Gastrocnemius medialis (tissue), 4 donors: ENCODE measurements at regions not wholly inside any gene's neighbourhood (a gene's known extent, or its start where the extent isn't known, plus 50 kb on each side); places are given as distances from the start of the nearest gene placed in this dataset.

Source experiments
- ATAC-seq, 2 donors: fragments of 150-250 bp; one replicate each; pipeline ENCODE4 v1.9.1; 2016
- DNase-seq, 2 donors: peaks; one replicate each; pipeline ENCODE4 v3.0.0-alpha.2; 2019
- H3K27ac ChIP-seq, 4 donors: fragments of 200-600 bp; sonication (generic); 1 replicate in 1 of 4; 2 replicates in 3 of 4; pipeline ENCODE4 v1.5.1; 2016 to 2018; ENCODE audit warnings: mild to moderate bottlenecking in 2 of 4, moderate library complexity in 1 of 4
- H3K27me3 ChIP-seq, 3 donors: fragments of 200-600 bp; sonication (generic) in 2 of 3; 1 replicate in 1 of 3; 2 replicates in 2 of 3; pipeline versions ENCODE4 v1.5.1 to v1.6.0; 2016 to 2019; ENCODE audit warnings: mild to moderate bottlenecking in 1 of 3, moderate library complexity in 1 of 3
- H3K36me3 ChIP-seq, 2 donors: fragments of 200-600 bp; sonication (generic) in 1 of 2; one replicate each; pipeline ENCODE4 v1.5.1; 2017 to 2018
- H3K4me1 ChIP-seq, 2 donors: fragments of 200-600 bp; sonication (generic) in 1 of 2; one replicate each; pipeline ENCODE4 v1.5.1; 2016 to 2017; ENCODE audit warnings: mild to moderate bottlenecking in 2 of 2
- H3K4me3 ChIP-seq, 4 donors: fragments of 200-600 bp; sonication (generic) in 3 of 4; 1 replicate in 1 of 4; 2 replicates in 3 of 4; pipeline ENCODE4 v1.5.1; 2016 to 2019; ENCODE audit warnings: mild to moderate bottlenecking in 2 of 4
- H3K9me3 ChIP-seq, 3 donors: fragments of 200-600 bp; sonication (generic) in 2 of 3; 1 replicate in 1 of 3; 2 replicates in 2 of 3; pipeline ENCODE4 v1.5.1; 2016 to 2019
- CTCF ChIP-seq, 5 experiments: fragments of 450-650 bp in 3 of 5; fragments of 200-600 bp in 2 of 5; sonication (generic) in 2 of 5; IDR thresholded peaks in 4 of 5; conservative IDR thresholded peaks in 1 of 5; 1 replicate in 4 of 5; 2 replicates in 1 of 5; pipeline ENCODE4 v1.5.1; 2016 to 2019; ENCODE audit warnings: antibody characterized with exemption in 5 of 5, mild to moderate bottlenecking in 3 of 5, moderate library complexity in 3 of 5
- POLR2A ChIP-seq, 2 donors: fragments of 450-650 bp; IDR thresholded peaks; one replicate each; pipeline ENCODE4 v1.6.1; 2017; ENCODE audit warnings: antibody characterized with exemption in 2 of 2, mild to moderate bottlenecking in 2 of 2, moderate library complexity in 2 of 2
- in situ Hi-C, 4 donors: fragments of 200-750 bp; cut with MboI; loops; one replicate each; pipeline versions ENCODE4 v1.15.0 to v1.8.0; 2017; ENCODE audit warnings: low sequenced_read_pairs in 4 of 4
- intact Hi-C: fragments of 100-400 bp; cut with DNase I; formaldehyde crosslinking; loops from one replicate; pipeline ENCODE4 v1.15.1; 2023; ENCODE audit warnings: low total_unique reads

- intact Hi-C loops: no loop called here
- no peaks in the 10 kb centered on the region for H3K4me1 ChIP-seq
- DNase-seq (no peak), ATAC-seq (no peak)
- TF ChIP-seq POLR2A (IDR thresholded peaks at IDR 0.05): no peak
- TF ChIP-seq CTCF (IDR thresholded peaks at IDR 0.05 in 4 of 5, conservative IDR thresholded peaks at IDR 0.05 in 1 of 5): no peak
- no peak overlapping the region for H3K27ac ChIP-seq
- H3K9me3 ChIP-seq: no peaks in the 10 kb centered on the region
- no peak overlapping the region for H3K4me3 ChIP-seq
- in situ Hi-C loops: no loop called here
- no peaks in the 10 kb centered on the region for H3K27me3 ChIP-seq
- H3K36me3 ChIP-seq: no peaks in the 10 kb centered on the region
These were observed 256.4 kb upstream of the NETO1 start for GRCh38 chr18:73124175-73124574.

GRCh38 chr18:73121207-73121606 is 253.4 kb upstream of the NETO1 start:
- Histone ChIP-seq H3K27me3 (no peaks in the 10 kb centered on the region), H3K4me3 (no peak overlapping the region), H3K4me1 (no peaks in the 10 kb centered on the region), H3K27ac (no peak overlapping the region), H3K36me3 (no peaks in the 10 kb centered on the region), H3K9me3 (no peaks in the 10 kb centered on the region)
- in situ Hi-C loops (no loop called here), intact Hi-C loops (no loop called here)
- no peak for DNase-seq
- TF ChIP-seq POLR2A (IDR thresholded peaks at IDR 0.05) (no peak), CTCF (IDR thresholded peaks at IDR 0.05 in 4 of 5, conservative IDR thresholded peaks at IDR 0.05 in 1 of 5) (no peak)
- no peak for ATAC-seq

GRCh38 chr18:73120626-73121025 is 252.8 kb upstream of the NETO1 start:
- no peak for ATAC-seq

GRCh38 chr18:73119574-73119973 is 251.8 kb upstream of the NETO1 start:
- H3K9me3 ChIP-seq: no peaks in the 10 kb centered on the region

More at GRCh38 chr18:73120626-73121025, 252.8 kb upstream of the NETO1 start:
- H3K4me3 ChIP-seq: no peak overlapping the region
- H3K36me3 ChIP-seq: no peaks in the 10 kb centered on the region
- DNase-seq: no peak
- H3K4me1 ChIP-seq: no peaks in the 10 kb centered on the region
- intact Hi-C loops (no loop called here), in situ Hi-C loops (no loop called here)
- no peaks in the 10 kb centered on the region for H3K27me3 ChIP-seq
- no peak overlapping the region for H3K27ac ChIP-seq
- TF ChIP-seq CTCF (IDR thresholded peaks at IDR 0.05 in 4 of 5, conservative IDR thresholded peaks at IDR 0.05 in 1 of 5): no peak
- no peak for TF ChIP-seq POLR2A (IDR thresholded peaks at IDR 0.05)
- H3K9me3 ChIP-seq: no peaks in the 10 kb centered on the region

More at GRCh38 chr18:73119574-73119973, 251.8 kb upstream of the NETO1 start:
- Histone ChIP-seq H3K4me1 (no peaks in the 10 kb centered on the region), H3K36me3 (no peaks in the 10 kb centered on the region), H3K27me3 (no peaks in the 10 kb centered on the region), H3K27ac (no peak overlapping the region), H3K4me3 (no peak overlapping the region)
- intact Hi-C loops (no loop called here), in situ Hi-C loops (no loop called here)
- TF ChIP-seq POLR2A (IDR thresholded peaks at IDR 0.05) (no peak), CTCF (IDR thresholded peaks at IDR 0.05 in 4 of 5, conservative IDR thresholded peaks at IDR 0.05 in 1 of 5) (no peak)
- no peak for ATAC-seq
- DNase-seq: no peak
